HG03108 (cell line): ENCODE measurements at regions not wholly inside any gene's neighbourhood (a gene's known extent, or its start where the extent isn't known, plus 50 kb on each side); places are given as distances from the start of the nearest gene placed in this dataset.
"Not testable (repeated sequence)": the region's sequence is repeated elsewhere in the genome, so short reads cannot be mapped to it uniquely, and the experiment has no call there.

Source experiments
- ATAC-seq: cut with Tn5 transposase; IDR thresholded peaks from one replicate; pipeline ENCODE4 v1.9.1; 2021; ENCODE audit warnings: moderate library complexity; ENCODE audit not compliant: unreplicated experiment

DNA sequence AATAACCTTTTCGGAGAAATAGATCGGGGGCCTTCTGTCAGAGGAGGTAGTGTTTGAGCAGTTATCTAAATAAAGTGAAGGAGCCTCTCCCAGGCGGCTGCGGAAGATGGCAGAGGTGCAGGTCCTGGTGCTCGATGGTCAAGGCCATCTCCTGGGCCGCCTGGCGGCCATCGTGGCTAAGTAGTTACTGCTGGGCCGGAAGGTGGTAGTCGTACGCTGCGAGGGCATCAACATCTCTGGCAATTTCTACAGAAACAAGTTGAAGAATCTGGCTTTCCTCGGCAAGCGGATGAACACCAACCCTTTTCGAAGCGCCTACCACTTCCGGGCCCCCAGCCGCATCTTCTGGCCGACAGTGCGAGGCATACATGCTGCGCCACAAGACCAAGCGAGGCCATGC lies 186.1 kb downstream of the KTN1 start:
- ATAC-seq = no peak

DNA sequence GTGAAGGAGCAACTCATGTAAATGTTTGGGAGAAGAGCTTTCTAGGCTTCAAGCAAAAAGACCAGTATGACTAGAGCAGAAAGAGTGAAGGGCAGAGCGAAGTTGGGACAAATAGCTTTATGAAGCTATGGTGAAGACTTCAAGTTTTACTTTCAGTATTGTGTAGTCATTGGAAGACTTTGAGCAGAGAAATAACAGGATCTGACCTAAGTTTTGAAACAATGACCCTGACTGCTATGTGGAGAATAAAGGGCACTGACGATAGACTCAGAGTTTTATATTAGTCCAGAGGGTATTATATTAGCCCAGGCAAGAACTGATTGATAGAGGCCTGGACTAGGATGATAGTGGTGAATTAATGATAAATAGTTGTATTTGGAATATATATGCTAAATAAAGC lies 187.3 kb downstream of the KTN1 start:
- no peak for ATAC-seq

DNA sequence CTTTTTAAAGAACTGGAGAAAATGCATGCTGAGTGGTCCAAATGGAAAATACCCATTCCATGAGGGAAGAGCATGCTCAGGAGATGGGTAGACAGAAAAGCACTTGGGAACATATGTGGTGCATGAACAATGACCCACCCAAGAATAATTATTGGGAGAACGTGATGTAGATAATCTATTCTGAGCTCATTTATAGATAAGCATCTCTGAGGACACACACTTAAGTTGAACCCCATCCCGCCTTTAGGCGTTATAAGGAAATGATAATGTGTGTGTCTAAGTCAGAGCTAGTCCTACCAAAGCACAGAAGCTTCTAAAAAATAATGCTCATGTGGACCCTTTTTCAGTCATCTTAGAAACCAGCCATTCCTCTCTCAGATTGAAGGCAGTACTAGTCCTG lies 189.9 kb downstream of the KTN1 start:
- no peak for ATAC-seq

DNA sequence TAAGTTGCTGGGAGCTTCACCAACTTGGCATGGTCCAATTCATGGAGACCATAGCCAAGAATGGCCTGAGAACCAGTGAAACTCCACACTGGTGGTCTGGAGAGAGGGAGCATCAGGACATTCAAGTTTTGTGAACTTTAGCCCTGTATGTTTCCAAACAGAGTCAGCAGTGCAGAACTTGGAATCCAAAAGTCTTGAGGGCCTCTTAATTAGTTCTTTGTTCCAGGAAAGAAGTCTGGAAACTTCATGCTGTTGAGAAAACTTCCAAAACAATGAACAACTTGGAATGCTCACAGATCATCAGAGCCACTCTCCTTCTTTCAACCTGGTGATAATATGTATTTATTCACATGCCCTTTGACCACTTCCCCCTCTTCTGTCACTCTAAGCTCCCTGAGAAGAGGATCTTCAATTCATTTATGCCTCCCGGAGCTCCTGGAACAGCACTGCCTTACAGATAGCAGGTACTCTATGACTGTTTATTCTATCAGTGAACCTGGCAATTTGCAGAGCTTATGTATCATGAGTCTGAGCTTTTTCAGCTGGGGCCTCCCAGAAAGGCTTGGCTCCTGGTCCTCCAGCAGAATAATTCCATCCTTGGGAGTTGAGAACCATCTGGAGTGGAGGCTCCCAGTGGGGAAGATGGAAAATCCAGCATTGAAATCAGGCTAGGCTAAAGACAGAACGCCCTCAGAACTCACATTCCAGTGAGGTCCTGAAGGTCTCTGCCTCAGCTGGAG lies 191.4 kb downstream of the KTN1 start:
- no peak for ATAC-seq

DNA sequence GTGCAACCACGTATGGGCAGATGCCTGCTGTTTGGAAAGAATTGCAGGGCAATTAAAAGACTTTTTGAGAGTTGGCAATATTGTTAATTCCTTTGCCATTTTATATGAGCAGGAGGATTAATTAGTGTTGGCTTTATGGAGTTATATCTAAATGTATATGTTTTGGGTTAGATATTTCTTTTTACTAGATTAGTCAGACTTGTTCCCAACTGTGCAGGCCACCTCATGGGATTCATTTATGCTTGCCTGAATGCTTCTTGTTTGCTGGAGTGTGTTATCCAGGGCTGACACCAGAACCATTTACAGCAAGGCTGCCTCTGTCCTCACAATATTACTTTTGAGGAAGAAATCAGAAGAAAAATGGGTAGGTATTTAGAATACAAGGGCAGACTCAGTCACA lies 192.5 kb downstream of the KTN1 start:
- no peak for ATAC-seq

DNA sequence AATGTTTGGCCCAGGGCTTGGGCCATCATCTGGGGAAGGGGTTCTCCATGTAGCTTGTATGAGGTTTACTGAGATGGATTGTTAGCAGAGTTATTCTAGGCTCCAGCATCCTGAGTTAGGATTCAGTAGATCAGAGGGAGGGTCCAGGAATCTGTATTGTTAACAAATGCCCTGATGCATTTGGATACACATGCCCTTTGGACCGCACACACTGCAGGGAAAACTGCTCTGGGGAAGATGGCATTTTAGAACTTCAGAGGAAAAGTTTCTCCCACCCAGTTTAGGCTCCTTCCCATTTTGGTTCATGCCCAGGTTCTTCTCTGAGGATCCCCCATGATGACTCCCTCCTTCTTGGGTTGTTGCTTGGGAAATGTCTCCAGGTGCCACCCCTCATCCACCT lies 193.3 kb downstream of the KTN1 start:
- ATAC-seq = no peak

DNA sequence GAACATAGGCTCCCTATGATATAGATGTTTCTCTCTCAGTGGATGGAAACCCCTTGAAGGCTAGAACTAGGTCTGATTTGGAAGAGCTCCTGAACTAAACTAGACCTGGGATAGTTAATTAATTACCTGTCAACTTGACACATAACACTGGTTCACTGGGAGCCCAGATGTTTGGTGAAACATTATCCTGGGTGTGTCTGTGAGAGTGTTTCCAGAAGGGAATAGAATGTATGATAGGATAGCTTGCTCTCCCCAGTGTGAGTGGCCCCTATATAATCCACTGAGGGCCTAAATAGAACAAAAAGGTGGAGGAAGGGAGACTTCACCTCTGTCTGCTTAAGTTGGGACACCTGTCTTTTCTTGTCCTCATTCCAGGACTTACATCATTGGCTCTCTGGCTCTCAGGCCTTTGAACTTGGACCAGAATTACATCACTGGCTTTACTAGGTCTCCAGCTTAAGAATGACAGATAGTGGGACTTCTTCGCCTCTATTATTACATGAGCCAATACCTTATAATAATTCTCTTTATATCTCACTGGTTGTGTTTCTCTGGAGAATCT lies 194.1 kb downstream of the KTN1 start:
- ATAC-seq = no peak

DNA sequence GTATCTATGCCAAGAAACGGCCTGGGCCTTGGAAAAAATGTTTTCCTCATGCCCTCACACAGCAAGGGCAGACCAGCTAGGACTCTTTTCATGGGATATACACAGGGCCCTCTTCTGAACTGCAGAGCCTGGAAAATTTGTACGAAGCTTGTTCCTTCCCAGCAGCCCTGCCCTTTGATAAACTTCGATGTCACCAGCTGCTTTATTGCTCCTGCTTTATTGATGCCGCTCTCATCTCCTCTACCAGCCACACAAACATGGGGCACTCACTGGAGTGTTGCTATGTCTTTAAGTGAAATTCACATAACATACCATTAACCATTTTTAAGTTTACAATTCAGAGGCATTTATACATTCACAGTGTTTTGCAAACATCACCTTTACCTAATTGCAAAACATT lies 197.9 kb downstream of the KTN1 start:
- ATAC-seq = no peak

DNA sequence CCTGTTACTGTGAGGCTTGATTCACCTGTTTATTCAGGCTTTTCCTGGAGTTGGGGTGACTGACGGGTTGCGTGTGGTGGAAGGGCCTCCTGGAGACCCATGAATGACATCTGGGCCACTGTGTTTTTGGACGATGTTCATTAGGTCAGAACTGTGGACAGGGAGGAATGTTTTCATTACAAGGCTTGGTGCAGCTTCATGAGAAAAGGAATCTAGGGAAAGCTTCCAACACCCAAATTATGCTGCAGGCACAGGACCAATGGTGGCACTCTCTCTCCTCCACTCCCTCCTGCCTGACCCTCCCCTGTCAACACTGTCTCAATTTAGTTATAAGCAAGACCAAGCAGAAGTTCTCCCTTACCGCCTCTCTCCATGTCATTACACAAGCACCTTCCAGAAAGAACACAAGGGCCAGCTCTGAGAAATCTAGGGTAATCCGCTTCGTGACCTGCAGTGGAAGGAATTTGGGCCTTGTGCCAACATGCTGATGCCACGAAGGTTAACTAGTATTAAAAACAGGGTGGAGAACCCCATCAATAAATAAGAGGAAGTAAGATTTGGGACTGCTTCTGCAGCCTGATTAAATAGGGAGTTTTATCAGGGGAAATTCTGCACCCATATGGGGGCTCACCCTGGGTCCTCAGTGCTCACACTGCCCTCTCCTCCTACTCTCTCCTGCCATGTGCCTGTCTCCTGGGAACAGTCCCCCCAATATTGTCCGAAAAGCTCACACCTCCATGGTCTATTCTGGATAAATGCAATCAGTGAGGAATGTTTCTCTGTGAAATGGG lies 200.3 kb downstream of the KTN1 start:
- ATAC-seq = no peak

DNA sequence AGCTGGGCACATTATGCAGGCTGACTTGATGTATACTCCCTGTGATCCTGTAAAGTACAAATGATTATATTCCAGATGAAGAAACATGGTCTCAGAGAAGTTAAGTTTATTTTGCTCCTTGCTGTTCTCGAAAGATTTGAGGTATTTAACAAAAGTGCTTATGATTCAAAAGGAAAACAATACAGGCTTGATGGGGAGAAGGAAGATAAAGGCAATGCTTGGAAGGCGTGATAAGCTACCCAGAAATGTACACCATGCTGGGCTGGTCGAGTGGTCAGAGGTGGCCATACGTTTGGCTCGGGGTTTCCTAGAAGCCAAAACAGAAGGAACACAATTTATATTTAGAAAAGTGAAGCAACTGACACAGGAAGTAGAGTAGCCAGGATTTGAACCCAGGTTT lies 201.0 kb downstream of the KTN1 start:
- no peak for ATAC-seq

DNA sequence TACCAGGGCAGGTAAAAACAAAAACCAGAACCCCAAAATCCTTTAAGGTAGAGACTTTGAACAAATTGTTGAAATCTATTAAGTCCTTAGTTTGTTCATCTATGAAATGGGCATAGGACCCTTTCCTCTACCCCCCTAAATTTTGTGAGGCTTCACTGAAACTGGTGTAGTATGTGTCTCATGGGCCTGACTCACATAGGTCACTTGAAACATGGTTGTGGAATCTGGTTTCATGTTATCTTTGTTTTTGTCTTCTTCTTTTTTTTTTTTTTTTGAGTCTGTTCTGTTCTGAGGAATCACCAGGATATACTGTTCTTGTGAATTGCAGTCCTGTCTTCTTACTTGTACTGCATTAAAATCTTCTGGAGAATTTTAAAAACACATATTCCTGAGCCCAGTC lies 202.2 kb downstream of the KTN1 start:
- ATAC-seq = no peak

DNA sequence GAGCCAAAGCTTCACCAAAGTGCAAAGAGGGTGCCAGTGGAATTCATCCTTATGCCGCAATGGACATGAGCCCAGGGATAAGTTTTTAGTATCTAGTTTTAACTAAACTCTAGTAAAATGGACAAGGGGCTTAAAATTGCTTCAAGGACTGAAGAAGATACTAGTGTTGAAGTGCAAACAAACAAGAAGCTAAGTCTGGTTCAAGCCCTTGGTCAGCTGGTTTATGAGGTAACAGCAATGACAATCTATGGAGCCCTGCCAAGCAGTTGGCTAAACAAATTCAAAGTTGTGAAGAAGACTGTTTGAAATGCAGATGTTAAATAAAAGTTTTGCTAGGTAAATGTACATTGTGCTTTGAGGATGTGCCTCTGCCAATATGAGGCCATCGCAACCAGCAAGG lies 209.4 kb downstream of the KTN1 start:
- ATAC-seq = no peak

DNA sequence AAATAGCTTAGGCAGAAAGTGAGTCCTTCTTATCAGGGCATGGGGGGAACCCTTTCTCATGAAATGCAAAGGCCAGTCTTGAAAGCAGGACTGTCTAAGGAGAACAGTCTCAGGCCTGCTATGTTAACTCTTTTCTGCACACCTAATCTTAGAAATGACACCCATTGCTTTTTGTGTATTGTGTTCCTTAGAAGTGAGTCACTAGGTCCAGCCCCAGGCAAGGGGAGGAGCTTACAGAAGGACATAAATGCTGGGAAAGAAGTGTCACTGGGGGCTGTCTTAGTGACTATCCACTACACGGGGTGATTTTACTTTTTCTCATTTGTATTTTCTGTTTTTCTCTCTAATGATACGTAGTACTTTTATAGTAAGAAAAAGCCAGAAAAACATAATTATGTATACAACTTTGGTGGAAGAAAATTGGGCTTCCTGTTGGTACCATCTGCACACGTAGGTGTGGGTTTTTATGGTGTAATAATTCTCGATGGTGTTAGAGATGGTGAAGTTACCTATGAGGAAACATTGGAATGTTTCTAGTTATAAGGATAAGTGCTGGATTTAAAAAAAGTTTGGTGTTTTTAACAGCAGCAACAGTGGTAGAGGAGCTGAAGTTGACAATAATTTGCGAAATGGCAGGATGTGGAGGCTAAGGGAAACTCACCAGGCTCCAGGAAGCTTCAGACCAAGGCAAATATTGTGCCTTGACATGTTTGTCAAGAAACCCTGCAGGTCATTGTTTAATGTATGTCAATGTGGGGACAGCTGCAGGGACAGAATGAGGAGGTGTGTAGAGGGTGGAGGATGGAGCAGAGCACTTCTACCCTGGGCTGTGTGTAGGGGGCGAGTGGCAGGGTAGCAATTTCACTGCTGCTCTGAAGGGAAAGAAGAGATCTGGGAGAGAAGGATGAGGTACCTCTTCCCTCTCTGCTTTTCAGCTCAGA lies 214.9 kb downstream of the KTN1 start:
- ATAC-seq = no peak

DNA sequence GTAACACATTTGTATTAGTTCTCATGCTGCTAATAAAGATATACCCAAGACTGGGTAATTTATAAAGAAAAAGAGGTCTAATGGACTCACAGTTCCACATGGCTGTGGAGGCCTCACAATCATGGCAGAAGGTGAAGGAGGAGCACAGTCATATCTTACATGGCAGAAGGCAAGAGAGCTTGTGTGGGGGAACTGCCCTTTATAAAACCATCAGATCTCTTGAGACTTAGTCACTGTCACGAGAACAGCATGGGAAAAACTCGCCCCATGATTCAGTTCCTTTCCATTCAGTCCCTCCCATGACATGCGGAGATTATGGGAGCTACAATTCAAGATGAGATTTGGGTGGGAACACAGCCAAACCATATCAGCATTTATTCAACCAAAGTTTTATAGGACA lies 216.5 kb downstream of the KTN1 start:
- not testable (repeated sequence) for ATAC-seq

DNA sequence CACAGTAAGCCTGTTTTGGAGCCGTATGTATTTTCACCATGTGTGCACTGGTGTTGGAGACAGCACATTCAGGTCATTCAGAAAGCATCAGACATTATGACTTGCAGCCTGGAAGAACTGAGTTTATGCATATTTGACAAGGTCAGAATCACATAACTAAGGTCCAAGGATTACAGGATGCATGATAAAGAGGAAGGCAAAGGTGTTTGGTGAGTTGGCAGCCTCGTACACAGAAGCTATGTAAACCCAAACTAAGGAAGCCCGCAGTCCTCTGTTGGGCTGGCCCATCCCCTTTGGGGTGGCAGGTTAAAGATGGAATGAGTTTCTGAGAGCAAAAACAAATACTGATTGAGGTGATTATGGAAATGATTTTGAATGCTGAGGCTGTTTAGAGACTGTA lies 218.4 kb downstream of the KTN1 start:
- ATAC-seq = no peak

DNA sequence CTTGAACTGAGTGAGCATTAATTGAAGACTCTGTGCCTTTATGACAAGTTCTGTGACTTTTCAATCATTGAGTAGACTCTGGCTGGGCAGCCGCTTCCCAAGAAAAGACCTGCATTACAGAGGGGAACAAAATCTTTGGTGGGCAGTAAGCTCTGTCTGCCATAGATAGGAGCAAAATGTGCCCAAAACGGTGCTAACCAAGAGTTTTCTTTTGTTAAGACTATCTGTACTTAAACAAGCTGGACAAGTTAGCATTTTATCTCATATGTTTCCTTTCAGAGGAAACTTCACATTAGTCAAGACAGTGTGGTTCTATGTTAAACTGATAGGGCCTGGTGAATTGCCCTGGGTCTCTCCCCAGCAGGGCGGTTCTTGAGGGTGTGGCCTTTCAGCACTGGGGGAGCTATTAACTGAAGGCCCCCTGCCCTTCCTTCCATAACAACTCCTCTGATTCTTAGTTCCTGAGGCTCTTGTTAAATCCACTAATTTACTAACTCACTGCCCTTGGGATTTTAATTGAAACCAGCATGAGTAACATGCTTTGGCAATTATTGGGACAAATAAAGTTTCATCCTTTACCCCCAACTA lies 219.6 kb downstream of the KTN1 start:
- ATAC-seq = no peak

DNA sequence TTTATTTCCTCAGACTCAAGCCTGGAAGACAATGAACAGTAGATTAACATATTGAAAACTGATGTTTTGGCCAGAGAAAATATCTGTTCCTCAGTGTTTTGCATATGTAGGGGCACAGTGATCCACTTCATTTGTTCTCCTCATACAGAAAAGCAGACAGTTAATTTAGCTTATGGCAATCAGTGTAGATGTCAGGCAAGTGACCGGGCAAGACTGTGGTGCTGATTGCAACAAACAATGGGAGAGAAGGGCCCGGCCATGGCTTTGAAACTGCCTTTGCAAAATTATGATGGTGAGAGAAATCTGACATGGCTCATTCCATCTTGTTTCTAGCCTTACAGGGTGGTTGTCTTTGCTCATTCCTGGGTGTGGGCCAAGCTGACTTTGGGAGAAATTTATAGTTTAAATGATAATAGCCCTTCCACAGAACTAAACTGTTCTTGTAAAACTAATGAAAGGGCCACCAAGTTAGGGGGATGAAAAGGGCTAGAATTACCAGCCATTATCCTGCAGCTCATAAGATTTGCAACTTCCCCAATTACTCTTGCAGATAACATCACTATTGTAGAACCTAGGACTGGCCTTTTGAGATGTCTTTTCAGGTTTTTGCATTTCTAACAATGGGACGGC lies 220.3 kb downstream of the KTN1 start:
- no peak for ATAC-seq

DNA sequence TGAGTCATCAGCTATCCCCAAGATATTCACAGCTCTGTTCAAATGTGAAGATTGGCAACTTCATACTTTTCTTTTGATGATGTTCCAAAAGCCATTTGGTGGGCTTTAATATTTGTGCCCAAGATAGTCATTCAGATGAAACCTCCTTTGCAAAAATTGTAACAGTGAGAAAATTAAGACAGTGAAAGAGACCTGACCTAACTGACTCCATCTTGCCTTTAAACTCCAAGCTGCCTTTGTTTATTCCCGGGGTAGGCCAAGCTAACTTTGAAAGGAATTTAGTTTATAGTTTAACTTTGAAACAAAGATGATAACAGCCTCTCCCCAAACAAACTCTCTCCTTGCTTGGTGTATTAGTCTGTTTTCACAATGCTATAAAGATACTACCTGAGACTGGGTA lies 221.1 kb downstream of the KTN1 start:
- no peak for ATAC-seq

DNA sequence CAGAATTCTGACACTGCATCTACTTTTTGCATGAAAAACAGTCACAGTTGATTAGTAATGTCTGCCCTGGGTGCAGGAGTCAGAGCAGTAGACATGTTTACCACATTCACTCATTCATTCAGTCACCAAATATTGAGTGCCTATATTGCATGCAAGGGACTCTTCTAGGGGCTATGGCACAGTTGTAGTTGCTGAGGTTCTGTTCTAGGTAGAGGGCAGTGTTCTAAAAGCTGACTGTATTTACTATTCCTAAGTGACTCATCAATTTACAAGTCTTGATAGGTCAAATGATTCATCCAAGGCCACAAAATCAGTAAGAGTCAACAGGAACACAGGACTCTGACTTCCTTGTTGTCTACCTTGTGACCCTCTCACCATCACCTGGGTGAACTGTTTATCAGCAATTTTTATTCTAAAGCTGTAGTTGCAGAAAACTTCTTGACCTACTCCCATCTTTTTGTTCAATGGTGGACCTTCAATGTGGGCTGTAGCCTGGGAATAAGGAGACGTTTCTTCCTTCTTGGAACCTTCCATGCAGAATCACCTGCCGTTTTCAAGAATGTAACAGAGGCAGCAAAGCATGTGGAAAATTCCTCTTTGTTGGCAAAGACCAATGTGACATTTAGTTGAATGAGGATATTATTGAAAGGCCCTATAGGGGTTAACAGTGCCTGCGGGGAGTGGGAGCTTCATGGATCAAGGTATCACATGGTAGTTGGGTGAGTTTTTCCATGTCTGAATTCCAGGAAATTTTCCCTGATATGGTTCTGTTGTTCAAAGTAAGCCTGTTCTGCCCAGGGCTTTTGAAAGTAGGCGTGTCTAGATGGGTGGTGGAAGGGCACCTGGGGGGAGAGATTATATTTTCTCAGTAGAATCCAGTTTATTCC lies 223.2 kb downstream of the KTN1 start:
- ATAC-seq = no peak
